GM21390 (cell line): ENCODE measurements at regions not wholly inside any gene's neighbourhood (a gene's known extent, or its start where the extent isn't known, plus 50 kb on each side); places are given as distances from the start of the nearest gene placed in this dataset.

Experiments
- ATAC-seq: cut with Tn5 transposase; IDR thresholded peaks from one replicate; pipeline ENCODE4 v1.9.1; 2021; ENCODE audit not compliant: unreplicated experiment

- ATAC-seq = no peak
Observed at GRCh38 chr6:166752928-166753721, 126.1 kb upstream of the RPS6KA2 start.

GRCh38 chr6:166752097-166752496 is 125.0 kb upstream of the RPS6KA2 start:
- peak; percentile 97 for ATAC-seq

GRCh38 chr6:166751051-166751595 is 124.1 kb upstream of the RPS6KA2 start:
- peak; percentile 68 for ATAC-seq

GRCh38 chr6:166750108-166750793 is 123.2 kb upstream of the RPS6KA2 start:
- no peak for ATAC-seq

- ATAC-seq = no peak
Observed at GRCh38 chr6:166749666-166750065, 122.6 kb upstream of the RPS6KA2 start.

GRCh38 chr6:166747644-166748595 is 120.9 kb upstream of the RPS6KA2 start:
- ATAC-seq = no peak

- no peak for ATAC-seq
Observed at GRCh38 chr6:166745801-166746668, 119.0 kb upstream of the RPS6KA2 start.

- no peak for ATAC-seq
Observed at GRCh38 chr6:166744223-166745134, 117.4 kb upstream of the RPS6KA2 start.

- no peak for ATAC-seq
Observed at GRCh38 chr6:166743406-166744222, 116.6 kb upstream of the RPS6KA2 start.

- no peak for ATAC-seq
Observed at GRCh38 chr6:166742981-166743380, 115.9 kb upstream of the RPS6KA2 start.

GRCh38 chr6:166739976-166740318 is 112.9 kb upstream of the RPS6KA2 start:
- no peak for ATAC-seq

- no peak for ATAC-seq
Observed at GRCh38 chr6:166739117-166739975, 112.3 kb upstream of the RPS6KA2 start.

GRCh38 chr6:166738386-166739116 is 111.5 kb upstream of the RPS6KA2 start:
- ATAC-seq = no peak

GRCh38 chr6:166737261-166737660 is 110.2 kb upstream of the RPS6KA2 start:
- ATAC-seq = no peak

GRCh38 chr6:166736634-166737033 is 109.6 kb upstream of the RPS6KA2 start:
- no peak for ATAC-seq

- ATAC-seq = no peak
Observed at GRCh38 chr6:166733900-166734299, 106.8 kb upstream of the RPS6KA2 start.

GRCh38 chr6:166729658-166730057 is 102.6 kb upstream of the RPS6KA2 start:
- no peak for ATAC-seq
